ENCODE measurements at regions not wholly inside any gene's neighbourhood (a gene's known extent, or its start where the extent isn't known, plus 50 kb on each side); places are given as distances from the start of the nearest gene placed in this dataset.
A peak's percentile ranks its signal among the peaks of the same experiment; 100 is the strongest.

GRCh38 chr6:27133281-27134227, 113.9 kb upstream of the PRSS16 start (continued):
- TF ChIP-seq KAT2A (conservative IDR thresholded peaks at IDR 0.05; ENCODE audit: control insufficient read depth, low read depth, low read length): peak; percentile 30
- peak; percentile 46; the same call in 1 of the 2 replicates for TF ChIP-seq ZBTB11 (CRISPR knock-in tag; IDR thresholded peaks at IDR 0.05)
- no peak for TF ChIP-seq ESRRA (IDR thresholded peaks at IDR 0.05; ENCODE audit: low read length)
- no peak for TF ChIP-seq NR2C1 (IDR thresholded peaks at IDR 0.05)
- no peak for TF ChIP-seq GABPA (IDR thresholded peaks at IDR 0.05; ENCODE audit: low read depth)
- no peak for TF ChIP-seq HCFC1 (IDR thresholded peaks at IDR 0.05; ENCODE audit: low read length)
- TF ChIP-seq PBX3 (IDR thresholded peaks at IDR 0.05; ENCODE audit: insufficient replicate concordance, low read depth, low read length): no peak
- TF ChIP-seq ZNF622 (IDR thresholded peaks at IDR 0.05): no peak
- TF ChIP-seq SPI1 (IDR thresholded peaks at IDR 0.05; ENCODE audit: borderline replicate concordance, insufficient read depth, low read depth, low read length): no peak
- peak; percentile 21; the same call in 1 of the 2 replicates for TF ChIP-seq PKNOX1 (IDR thresholded peaks at IDR 0.05)
- no peak for TF ChIP-seq RFX5 (IDR thresholded peaks at IDR 0.05; ENCODE audit: low read depth, low read length)
- TF ChIP-seq BCL11A (IDR thresholded peaks at IDR 0.05; ENCODE audit: low read depth, low read length): 0 out of 2 replicates have a peak, but pooled peaks have one; percentile 54
- peak; percentile 97 for TF ChIP-seq ZBTB4 (CRISPR knock-in tag; IDR thresholded peaks at IDR 0.05)
- TF ChIP-seq BMI1 (IDR thresholded peaks at IDR 0.05; ENCODE audit: borderline replicate concordance): peak; percentile 61; the same call in 1 of the 2 replicates
- TF ChIP-seq RB1 (IDR thresholded peaks at IDR 0.05; ENCODE audit: borderline replicate concordance): no peak
- TF ChIP-seq ZZZ3 (IDR thresholded peaks at IDR 0.05; ENCODE audit: control insufficient read depth, insufficient read length, low read depth): no peak
